AG04449 (cell line): ENCODE measurements at regions not wholly inside any gene's neighbourhood (a gene's known extent, or its start where the extent isn't known, plus 50 kb on each side); places are given as distances from the start of the nearest gene placed in this dataset.

Experiments
- CTCF ChIA-PET: fragments of 350-600 bp; formaldehyde crosslinking; extraction: SDS; loops from one replicate; lab custom pipeline; 2021; ENCODE audit warnings: antibody characterized with exemption; lab: Yijun Ruan, JAX
- POLR2A ChIA-PET: fragments of 400-600, 350-600 bp; formaldehyde crosslinking; extraction: SDS; loops from one replicate; lab custom pipeline; 2020; ENCODE audit warnings: antibody characterized with exemption, inconsistent platforms; lab: Yijun Ruan, JAX
- DNase-seq: peaks from one replicate; pipeline ENCODE4 v3.0.0-alpha.2; 2010; ENCODE audit warnings: low read depth, low spot score
- H3K4me3 ChIP-seq: 2 replicates; pipeline ENCODE4 v1.5.1; 2011; ENCODE audit warnings: low read depth, mild to moderate bottlenecking, control low read depth, low read length
- TF ChIP-seq, protein P1 (sequence below): IDR thresholded peaks from one replicate; pipeline ENCODE4 v1.5.1; 2011; ENCODE audit warnings: mild to moderate bottlenecking, moderate library complexity, low read length, control low read depth, inconsistent platforms; ENCODE audit not compliant: insufficient read depth; ENCODE audit errors: missing control alignments

DNA sequence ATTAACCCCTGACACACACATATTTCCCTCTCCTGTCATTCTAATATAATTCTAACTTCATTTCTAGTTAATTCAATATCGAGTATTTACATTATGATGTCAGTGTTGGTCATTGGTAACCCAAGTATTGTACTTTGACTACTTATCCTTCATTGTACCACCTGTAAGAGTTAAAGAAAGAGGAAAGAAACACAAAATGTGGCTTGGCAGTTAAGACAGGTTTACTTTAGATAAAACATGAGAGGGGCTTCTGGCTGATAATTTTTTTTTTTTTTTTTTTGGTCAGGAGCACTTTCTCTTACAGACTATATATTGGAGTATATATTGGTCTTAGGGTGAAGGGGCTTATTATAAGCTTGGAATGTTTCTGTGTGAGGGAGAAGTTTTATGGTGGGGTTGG lies 57.0 kb upstream of the ACYP2 start:
- CTCF ChIA-PET, result interaction anchor here (0.7 kb wide), 1 partner anchor 297 kb away, joined by 3 read pairs; no protein-coding TSS in a partner anchor
- no peak overlapping the region for H3K4me3 ChIP-seq
- TF ChIP-seq, protein P1, sequence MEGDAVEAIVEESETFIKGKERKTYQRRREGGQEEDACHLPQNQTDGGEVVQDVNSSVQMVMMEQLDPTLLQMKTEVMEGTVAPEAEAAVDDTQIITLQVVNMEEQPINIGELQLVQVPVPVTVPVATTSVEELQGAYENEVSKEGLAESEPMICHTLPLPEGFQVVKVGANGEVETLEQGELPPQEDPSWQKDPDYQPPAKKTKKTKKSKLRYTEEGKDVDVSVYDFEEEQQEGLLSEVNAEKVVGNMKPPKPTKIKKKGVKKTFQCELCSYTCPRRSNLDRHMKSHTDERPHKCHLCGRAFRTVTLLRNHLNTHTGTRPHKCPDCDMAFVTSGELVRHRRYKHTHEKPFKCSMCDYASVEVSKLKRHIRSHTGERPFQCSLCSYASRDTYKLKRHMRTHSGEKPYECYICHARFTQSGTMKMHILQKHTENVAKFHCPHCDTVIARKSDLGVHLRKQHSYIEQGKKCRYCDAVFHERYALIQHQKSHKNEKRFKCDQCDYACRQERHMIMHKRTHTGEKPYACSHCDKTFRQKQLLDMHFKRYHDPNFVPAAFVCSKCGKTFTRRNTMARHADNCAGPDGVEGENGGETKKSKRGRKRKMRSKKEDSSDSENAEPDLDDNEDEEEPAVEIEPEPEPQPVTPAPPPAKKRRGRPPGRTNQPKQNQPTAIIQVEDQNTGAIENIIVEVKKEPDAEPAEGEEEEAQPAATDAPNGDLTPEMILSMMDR, result no peak
- no peak for DNase-seq
- POLR2A ChIA-PET, result no interaction called here

DNA sequence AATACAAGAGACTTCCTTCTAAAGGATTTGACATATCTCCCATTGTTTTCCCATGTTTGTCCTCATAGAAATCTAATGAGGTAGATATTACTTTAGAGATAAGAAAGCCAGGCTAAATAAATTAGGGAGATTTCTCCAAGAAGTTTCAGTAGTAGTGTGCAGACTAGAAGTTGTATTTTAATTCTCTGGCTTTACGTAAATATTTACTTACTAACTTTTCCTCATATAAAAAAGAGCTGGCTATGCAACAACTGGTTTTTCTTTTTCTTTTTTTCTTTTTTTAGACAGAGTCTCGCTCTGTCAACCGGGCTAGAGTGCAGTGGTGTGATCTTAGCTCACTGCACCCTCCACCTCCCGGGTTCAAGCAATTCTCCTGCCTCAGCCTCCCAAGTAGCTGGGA lies 60.6 kb upstream of the ACYP2 start:
- DNase-seq, result no peak
- POLR2A ChIA-PET, result no interaction called here
- TF ChIP-seq, protein P1, result no peak
- CTCF ChIA-PET, result no interaction called here
- H3K4me3 ChIP-seq, result no peak overlapping the region

DNA sequence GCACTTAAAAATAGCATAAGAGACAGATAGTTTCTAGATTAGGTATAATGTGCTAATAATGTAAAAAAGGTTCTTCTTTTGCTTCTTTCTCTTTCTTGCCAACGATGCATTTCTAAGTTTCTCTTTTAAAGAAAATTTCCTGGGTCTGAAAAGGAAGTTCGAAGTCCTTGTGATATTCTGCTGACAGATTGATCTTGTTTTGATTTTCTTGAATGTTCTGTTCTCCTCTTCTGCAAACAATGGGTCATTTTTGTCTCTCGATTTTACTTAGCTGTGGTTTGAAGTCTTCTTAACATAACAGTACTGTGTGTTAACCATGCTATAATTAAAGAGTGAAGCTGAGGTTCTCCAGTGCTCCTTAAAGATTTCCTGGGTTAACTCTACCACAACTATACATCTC lies 61.1 kb upstream of the ACYP2 start:
- DNase-seq, result no peak
- TF ChIP-seq, protein P1, result no peak
- H3K4me3 ChIP-seq, result no peak overlapping the region
- CTCF ChIA-PET, result interaction anchor here (1.4 kb wide), 1 partner anchor 13 kb away, joined by 3 read pairs; no protein-coding TSS in a partner anchor
- POLR2A ChIA-PET, result no interaction called here

DNA sequence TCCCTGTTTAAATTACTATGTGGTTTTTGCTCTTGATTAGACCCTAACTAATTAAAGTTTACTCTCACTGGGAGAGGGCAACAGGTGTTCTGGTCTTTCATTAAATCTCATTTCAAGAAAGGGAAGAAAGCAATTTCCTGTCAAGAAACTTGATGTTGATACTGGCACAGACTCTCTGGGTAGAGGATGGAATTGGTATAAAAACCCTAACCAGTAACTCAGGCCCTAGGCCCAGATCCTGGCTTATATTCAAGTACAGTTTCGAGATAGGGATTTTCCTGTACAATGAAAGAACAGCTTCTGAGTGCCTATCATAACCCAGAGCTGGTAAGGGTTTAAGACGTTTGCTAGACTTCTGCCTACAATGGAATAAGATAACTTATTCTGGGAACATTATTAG lies 61.6 kb upstream of the ACYP2 start:
- no peak for DNase-seq
- CTCF ChIA-PET, result interaction anchor here (1.4 to 1.7 kb wide), 2 partner anchors 12 to 651 kb away, joined by 3 to 7 read pairs; no protein-coding TSS in a partner anchor
- POLR2A ChIA-PET, result no interaction called here

DNA sequence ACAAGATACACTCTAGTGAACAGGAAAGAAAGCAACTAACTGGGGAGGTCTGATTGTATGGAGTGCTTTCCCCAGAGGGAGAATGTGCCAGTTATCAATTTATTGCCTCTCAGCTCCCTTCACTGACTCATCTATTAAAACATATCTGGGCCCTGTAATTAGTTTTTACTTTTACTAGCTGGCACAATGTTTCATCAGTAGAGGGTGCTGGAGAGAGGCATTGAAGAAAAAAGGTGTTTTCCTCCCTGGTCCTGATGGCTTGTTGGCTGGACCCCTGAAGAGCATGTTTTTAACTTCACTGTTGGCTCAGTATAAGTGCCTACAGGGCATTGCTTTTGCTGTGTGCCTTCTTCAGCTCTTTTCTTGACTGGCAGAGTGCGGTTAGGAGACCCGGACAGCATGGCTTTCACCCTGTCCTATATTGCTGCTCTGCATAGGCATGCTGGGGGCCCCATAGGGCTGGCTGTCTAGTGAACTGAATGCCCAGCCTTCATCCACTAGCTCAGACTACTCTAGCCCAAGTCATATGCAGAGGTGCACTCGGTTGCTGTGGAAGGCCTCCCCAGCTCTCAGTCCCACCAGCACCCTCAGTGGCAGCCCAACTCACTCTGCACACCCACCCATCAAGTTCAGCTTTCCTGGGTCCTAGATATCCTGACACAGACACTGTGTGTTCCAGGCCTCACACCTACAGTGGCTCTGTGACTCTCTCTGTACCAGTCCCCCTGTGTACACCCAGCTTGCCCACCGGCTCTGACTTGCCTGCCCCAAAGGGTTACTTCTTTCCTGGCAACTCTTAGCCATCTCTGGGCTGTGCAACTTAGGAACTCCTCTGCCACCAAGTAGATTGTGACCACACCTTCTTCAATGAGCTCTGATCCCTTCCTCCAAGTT lies 62.3 kb upstream of the ACYP2 start:
- POLR2A ChIA-PET, result no interaction called here
- TF ChIP-seq, protein P1, result peak; percentile 19
- no peak for DNase-seq
- CTCF ChIA-PET, result interaction anchor here (0.7 to 1.7 kb wide), 4 partner anchors 11 to 652 kb away, joined by 3 to 7 read pairs (median 3); no protein-coding TSS in a partner anchor
- H3K4me3 ChIP-seq, result no peak overlapping the region

More for the DNA sequence above, 61.6 kb upstream of the ACYP2 start:
- no peak overlapping the region for H3K4me3 ChIP-seq
- TF ChIP-seq, protein P1, result no peak

DNA sequence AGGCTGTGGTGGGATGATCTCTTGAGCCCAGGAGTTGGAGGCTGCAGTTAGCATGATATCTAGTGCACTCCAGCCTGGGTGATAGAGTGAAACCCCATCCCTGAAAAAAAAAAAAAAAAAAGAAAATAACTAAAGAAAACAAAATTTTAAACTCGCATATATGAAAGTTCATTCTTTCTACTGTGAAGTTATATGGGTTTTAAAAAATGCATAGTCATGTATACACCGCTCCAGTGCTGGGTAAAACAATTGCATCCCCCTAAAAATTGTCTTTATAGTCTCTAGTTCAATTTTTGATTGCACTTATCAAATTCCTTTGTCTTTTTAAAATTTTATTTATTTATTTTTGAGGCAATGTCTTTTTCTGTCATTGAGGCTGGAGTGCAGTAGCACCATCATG lies 65.0 kb upstream of the ACYP2 start:
- ChIA-PET POLR2A (no interaction called here), CTCF (no interaction called here)
- TF ChIP-seq, protein P1, result no peak
- H3K4me3 ChIP-seq, result no peak overlapping the region
- no peak for DNase-seq
